Hepatocyte (in vitro differentiated cells): ENCODE measurements at regions not wholly inside any gene's neighbourhood (a gene's known extent, or its start where the extent isn't known, plus 50 kb on each side); places are given as distances from the start of the nearest gene placed in this dataset.

Source experiments
- CTCF ChIP-seq: fragments of 200-600 bp; sonication (generic); IDR thresholded peaks from 2 replicates; pipeline ENCODE4 v1.5.1; 2016; ENCODE audit warnings: antibody characterized with exemption, mild to moderate bottlenecking; ENCODE audit not compliant: poor library complexity
- EZH2phosphoT487 ChIP-seq: fragments of 200-600 bp; sonication (generic); IDR thresholded peaks from one replicate; pipeline ENCODE4 v1.6.1; 2018; ENCODE audit warnings: antibody characterized with exemption, mild to moderate bottlenecking, low read depth, moderate library complexity; ENCODE audit not compliant: unreplicated experiment, severe bottlenecking

GRCh38 chr3:74539876-74540275, 74.6 kb downstream of the CNTN3 start:
- TF ChIP-seq CTCF (no peak), EZH2phosphoT487 (no peak)
